Tibial nerve (tissue), 3 donors: ENCODE measurements at regions not wholly inside any gene's neighbourhood (a gene's known extent, or its start where the extent isn't known, plus 50 kb on each side); places are given as distances from the start of the nearest gene placed in this dataset.

Source experiments
- CTCF ChIP-seq, 5 experiments: fragments of 200-600 bp in 3 of 5; fragments of 450-650 bp in 2 of 5; sonication (generic) in 3 of 5; IDR thresholded peaks; one replicate each; pipeline ENCODE4 v1.5.1; 2016 to 2019; ENCODE audit warnings: antibody characterized with exemption in 5 of 5, mild to moderate bottlenecking in 3 of 5, moderate library complexity in 2 of 5
- POLR2A ChIP-seq, 2 donors: fragments of 450-650 bp; IDR thresholded peaks; one replicate each; pipeline ENCODE4 v1.6.1; 2017; ENCODE audit warnings: antibody characterized with exemption in 2 of 2, mild to moderate bottlenecking in 2 of 2, moderate library complexity in 2 of 2

GRCh38 chr1:192901500-192901899 is 92.7 kb downstream of the RGS2 start:
- TF ChIP-seq CTCF (IDR thresholded peaks at IDR 0.05): no peak
- TF ChIP-seq POLR2A (IDR thresholded peaks at IDR 0.05): no peak
